ENCODE measurements at regions not wholly inside any gene's neighbourhood (a gene's known extent, or its start where the extent isn't known, plus 50 kb on each side); places are given as distances from the start of the nearest gene placed in this dataset.

GRCh38 chr10:75312440-75312839 is 76.7 kb upstream of the COMTD1 start:
- Histone ChIP-seq H3K36me3 (ENCODE audit: control insufficient read depth, insufficient read depth, low read length) (no peaks in the 10 kb centered on the region), H3K4me1 (ENCODE audit: control insufficient read depth, insufficient read depth, low read length) (no peaks in the 10 kb centered on the region), H3K27me3 (ENCODE audit: control insufficient read depth, insufficient read depth, low read length) (no peaks in the 10 kb centered on the region)

DNA sequence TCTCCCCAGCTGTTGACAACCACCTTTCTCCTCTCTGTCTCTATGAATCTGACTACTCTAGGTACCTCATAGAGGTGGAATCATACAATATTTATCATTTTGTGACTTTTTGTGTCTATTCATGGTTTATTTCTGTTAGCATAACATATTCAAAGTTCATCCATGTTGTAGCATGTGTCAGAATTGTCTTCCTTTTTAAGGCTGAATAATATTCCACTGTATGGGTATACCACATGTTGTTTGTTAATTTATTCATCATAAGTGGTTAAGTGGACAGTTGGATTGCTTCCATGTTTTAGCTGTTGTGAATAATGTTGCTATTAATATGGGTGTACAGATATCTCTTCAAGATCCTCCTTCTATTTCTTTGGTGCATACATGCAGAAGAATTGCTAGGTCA is 69.9 kb upstream of the COMTD1 start:
- Histone ChIP-seq H3K9ac (ENCODE audit: low read length) (no peak overlapping the region), H3K4me3 (ENCODE audit: low read length) (no peak overlapping the region)

More at GRCh38 chr10:75312440-75312839, 76.7 kb upstream of the COMTD1 start:
- Histone ChIP-seq H3K4me3 (ENCODE audit: low read length) (no peak overlapping the region), H3K9ac (ENCODE audit: low read length) (no peak overlapping the region), H3K27ac (ENCODE audit: low read depth, low read length) (no peak overlapping the region)

GRCh38 chr10:75304741-75305390 is 69.1 kb upstream of the COMTD1 start:
- Histone ChIP-seq H3K9ac (ENCODE audit: low read length) (no peak overlapping the region), H3K36me3 (ENCODE audit: control insufficient read depth, insufficient read depth, low read length) (no peaks in the 10 kb centered on the region), H3K27ac (ENCODE audit: low read depth, low read length) (no peak overlapping the region), H3K4me3 (ENCODE audit: low read length) (no peak overlapping the region), H3K27me3 (ENCODE audit: control insufficient read depth, insufficient read depth, low read length) (no peaks in the 10 kb centered on the region), H3K4me1 (ENCODE audit: control insufficient read depth, insufficient read depth, low read length) (no peaks in the 10 kb centered on the region)

More for the DNA sequence above, 69.9 kb upstream of the COMTD1 start:
- H3K27me3 ChIP-seq (ENCODE audit: control insufficient read depth, insufficient read depth, low read length) = no peaks in the 10 kb centered on the region
- H3K36me3 ChIP-seq (ENCODE audit: control insufficient read depth, insufficient read depth, low read length) = no peaks in the 10 kb centered on the region
- H3K4me1 ChIP-seq (ENCODE audit: control insufficient read depth, insufficient read depth, low read length) = no peaks in the 10 kb centered on the region
- no peak overlapping the region for H3K27ac ChIP-seq (ENCODE audit: low read depth, low read length)

GRCh38 chr10:75304313-75304712 is 68.6 kb upstream of the COMTD1 start:
- Histone ChIP-seq H3K9ac (ENCODE audit: low read length) (no peak overlapping the region), H3K4me1 (ENCODE audit: control insufficient read depth, insufficient read depth, low read length) (no peaks in the 10 kb centered on the region), H3K27ac (ENCODE audit: low read depth, low read length) (no peak overlapping the region), H3K4me3 (ENCODE audit: low read length) (no peak overlapping the region), H3K36me3 (ENCODE audit: control insufficient read depth, insufficient read depth, low read length) (no peaks in the 10 kb centered on the region), H3K27me3 (ENCODE audit: control insufficient read depth, insufficient read depth, low read length) (no peaks in the 10 kb centered on the region)

DNA sequence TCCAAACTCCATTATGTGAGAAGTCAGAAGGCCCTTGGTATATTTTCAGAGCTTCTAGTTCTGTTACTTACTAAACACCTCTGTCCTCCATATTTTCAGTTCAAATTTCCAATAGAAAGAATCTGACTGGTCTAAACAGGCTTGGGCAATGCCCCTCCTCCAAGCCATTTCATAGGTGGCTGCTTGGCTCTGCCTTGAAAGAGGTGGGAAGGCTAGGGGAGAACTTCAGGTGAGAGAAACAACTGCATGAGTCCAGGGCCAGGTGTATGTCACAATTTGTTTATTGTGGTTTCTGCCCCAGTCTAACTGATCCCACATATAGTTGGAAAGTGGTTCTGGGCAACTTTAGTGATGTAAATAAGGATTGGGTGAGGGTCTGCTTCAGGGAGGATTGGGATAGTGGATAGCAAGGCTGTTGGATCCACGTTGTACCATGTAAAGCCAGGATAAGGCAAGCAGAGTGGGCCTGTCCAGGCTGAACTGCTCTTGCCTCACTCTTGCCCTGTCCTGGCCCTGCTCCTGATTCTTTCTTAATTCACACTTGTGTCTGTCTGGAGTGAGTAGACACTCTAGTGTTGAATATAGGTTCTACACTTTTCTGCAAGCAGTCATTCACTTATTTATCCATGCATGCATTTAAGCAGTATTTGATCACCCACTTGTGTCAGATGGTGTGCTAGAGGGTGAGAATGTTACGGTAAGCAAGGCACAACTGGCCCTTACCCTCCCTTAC is 67.5 kb upstream of the COMTD1 start:
- Histone ChIP-seq H3K36me3 (ENCODE audit: control insufficient read depth, insufficient read depth, low read length) (no peaks in the 10 kb centered on the region), H3K27me3 (ENCODE audit: control insufficient read depth, insufficient read depth, low read length) (no peaks in the 10 kb centered on the region), H3K4me3 (ENCODE audit: low read length) (no peak overlapping the region), H3K9ac (ENCODE audit: low read length) (no peak overlapping the region), H3K27ac (ENCODE audit: low read depth, low read length) (no peak overlapping the region), H3K4me1 (ENCODE audit: control insufficient read depth, insufficient read depth, low read length) (no peaks in the 10 kb centered on the region)

- Histone ChIP-seq H3K36me3 (ENCODE audit: control insufficient read depth, insufficient read depth, low read length) (no peaks in the 10 kb centered on the region), H3K27me3 (ENCODE audit: control insufficient read depth, insufficient read depth, low read length) (no peaks in the 10 kb centered on the region), H3K4me3 (ENCODE audit: low read length) (no peak overlapping the region), H3K4me1 (ENCODE audit: control insufficient read depth, insufficient read depth, low read length) (no peaks in the 10 kb centered on the region), H3K9ac (ENCODE audit: low read length) (no peak overlapping the region), H3K27ac (ENCODE audit: low read depth, low read length) (no peak overlapping the region)
Observed at GRCh38 chr10:75302029-75302428, 66.3 kb upstream of the COMTD1 start.

DNA sequence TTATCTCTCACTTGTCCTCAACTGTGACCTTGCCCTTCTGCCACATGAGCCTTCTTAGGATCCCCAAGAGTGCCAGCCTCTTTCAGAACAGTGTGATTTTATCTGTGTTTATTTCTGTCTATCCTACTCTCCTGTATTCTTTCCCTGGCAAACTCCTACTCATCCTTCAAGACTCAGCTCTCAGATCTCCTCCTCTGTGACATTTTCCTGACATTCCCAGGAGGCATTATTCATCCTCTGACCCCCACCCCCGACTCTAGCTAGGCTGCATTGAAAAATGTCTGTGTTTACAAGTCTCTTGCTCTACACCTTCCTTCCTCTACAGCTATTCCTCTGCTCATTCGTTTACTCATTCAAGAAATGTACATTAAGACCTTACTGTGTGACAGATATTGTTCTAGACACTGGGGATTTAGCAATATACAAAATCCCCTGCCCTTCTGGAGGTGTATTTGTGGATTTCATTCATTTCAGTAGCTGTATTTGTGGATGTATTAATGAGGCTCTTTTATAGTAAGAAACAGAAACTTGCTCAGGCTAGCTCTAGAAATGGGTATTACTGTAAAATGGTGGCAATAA is 61.4 kb upstream of the COMTD1 start:
- peaks cover 15% of the 10 kb centered on the region for H3K4me1 ChIP-seq (ENCODE audit: control insufficient read depth, insufficient read depth, low read length)
- no peak overlapping the region for H3K4me3 ChIP-seq (ENCODE audit: low read length)
- no peaks in the 10 kb centered on the region for H3K27me3 ChIP-seq (ENCODE audit: control insufficient read depth, insufficient read depth, low read length)
- no peak overlapping the region for H3K27ac ChIP-seq (ENCODE audit: low read depth, low read length)
- H3K36me3 ChIP-seq (ENCODE audit: control insufficient read depth, insufficient read depth, low read length) = no peaks in the 10 kb centered on the region
- no peak overlapping the region for H3K9ac ChIP-seq (ENCODE audit: low read length)

GRCh38 chr10:75295868-75296441 is 60.2 kb upstream of the COMTD1 start:
- Histone ChIP-seq H3K27me3 (ENCODE audit: control insufficient read depth, insufficient read depth, low read length) (no peaks in the 10 kb centered on the region), H3K36me3 (ENCODE audit: control insufficient read depth, insufficient read depth, low read length) (no peaks in the 10 kb centered on the region), H3K4me3 (ENCODE audit: low read length) (peak overlapping the region; percentile 69), H3K4me1 (ENCODE audit: control insufficient read depth, insufficient read depth, low read length) (peaks cover 15% of the 10 kb centered on the region), H3K9ac (ENCODE audit: low read length) (no peak overlapping the region), H3K27ac (ENCODE audit: low read depth, low read length) (peak overlapping the region; percentile 86)

DNA sequence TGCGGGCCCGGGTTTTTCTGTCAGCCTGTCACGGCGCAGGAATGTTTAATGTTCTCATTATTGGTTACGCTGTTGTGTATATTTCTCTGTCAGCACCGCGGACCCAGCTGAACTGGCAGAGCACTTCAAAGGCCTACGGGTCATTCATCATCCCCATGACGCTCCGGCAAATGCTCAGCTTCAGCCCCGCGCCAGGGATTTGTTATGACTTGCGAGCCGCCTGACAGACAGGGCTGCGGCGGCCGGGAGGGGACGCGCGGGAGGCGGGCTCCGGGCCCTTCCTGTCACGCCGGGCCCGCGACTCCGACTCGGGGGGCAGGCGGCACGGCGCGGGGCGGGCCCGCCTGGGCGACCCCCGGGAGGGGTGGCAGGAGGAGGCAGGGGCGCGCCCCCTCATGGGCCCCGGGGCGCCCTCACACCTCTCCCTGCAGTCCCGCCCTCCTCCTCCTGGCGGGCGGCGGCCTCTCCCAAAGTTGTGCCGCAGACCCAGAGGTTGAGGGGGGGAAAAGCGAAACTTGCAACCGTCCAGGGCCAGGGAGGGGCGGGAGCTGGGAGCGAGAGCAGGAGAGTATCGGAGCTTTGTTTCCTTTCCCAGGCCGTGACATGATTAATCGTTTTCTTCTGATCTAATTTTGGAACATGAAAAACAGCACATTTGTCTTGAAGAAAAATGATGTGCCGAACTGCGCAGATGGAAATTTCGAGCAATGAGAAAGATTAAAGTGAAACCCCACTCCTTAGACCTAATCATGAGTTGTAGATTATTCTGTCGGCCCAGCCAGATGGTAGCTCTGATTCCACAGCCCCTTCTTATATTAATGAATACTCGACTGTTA is 59.3 kb upstream of the COMTD1 start:
- H3K4me1 ChIP-seq (ENCODE audit: control insufficient read depth, insufficient read depth, low read length) = peaks cover 15% of the 10 kb centered on the region
- H3K9ac ChIP-seq (ENCODE audit: low read length) = peak overlapping the region; percentile 16
- H3K4me3 ChIP-seq (ENCODE audit: low read length) = peak overlapping the region; percentile 69
- H3K27me3 ChIP-seq (ENCODE audit: control insufficient read depth, insufficient read depth, low read length) = no peaks in the 10 kb centered on the region
- H3K27ac ChIP-seq (ENCODE audit: low read depth, low read length) = peak overlapping the region; percentile 86
- no peaks in the 10 kb centered on the region for H3K36me3 ChIP-seq (ENCODE audit: control insufficient read depth, insufficient read depth, low read length)

DNA sequence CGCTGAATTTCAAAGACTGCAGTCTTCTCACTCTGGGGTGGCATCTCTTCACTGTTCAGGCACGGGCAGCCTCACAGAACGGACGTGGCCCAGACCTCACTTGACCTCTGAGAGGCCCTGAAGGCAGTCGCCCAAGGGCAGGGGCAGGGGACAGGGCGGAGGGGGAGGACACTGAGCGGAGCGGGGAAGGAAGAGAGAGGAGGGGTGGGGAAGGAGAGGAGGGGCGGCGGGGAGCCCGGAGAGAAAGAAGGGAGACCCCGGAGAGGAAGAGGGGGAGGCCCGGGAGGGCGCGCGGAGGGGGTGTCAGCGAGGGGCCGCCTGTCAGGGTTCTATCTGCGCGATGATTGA is 58.7 kb upstream of the COMTD1 start:
- Histone ChIP-seq H3K27ac (ENCODE audit: low read depth, low read length) (peak overlapping the region; percentile 86), H3K4me3 (ENCODE audit: low read length) (peak overlapping the region; percentile 69), H3K9ac (ENCODE audit: low read length) (no peak overlapping the region), H3K27me3 (ENCODE audit: control insufficient read depth, insufficient read depth, low read length) (no peaks in the 10 kb centered on the region), H3K4me1 (ENCODE audit: control insufficient read depth, insufficient read depth, low read length) (peaks cover 15% of the 10 kb centered on the region), H3K36me3 (ENCODE audit: control insufficient read depth, insufficient read depth, low read length) (no peaks in the 10 kb centered on the region)

DNA sequence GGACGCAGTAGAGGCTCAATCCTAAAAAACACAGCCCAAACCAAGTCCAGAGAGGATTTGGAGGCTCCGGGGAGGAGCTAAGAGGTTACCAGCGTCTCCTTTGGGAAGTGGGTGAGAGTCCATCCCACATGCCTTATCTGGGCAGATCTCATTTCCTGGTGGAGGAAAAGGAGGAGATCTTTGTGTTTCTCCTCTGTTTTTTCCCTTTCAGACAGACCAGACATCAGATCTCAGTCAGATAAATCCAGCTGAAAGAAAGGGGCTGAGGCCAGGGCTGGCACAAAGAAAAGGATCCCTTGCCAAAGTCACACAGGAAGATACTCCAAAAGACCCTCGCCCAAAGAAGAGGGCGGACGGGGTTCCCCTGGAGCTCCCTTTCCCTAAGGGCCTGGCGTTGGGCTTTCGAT is 58.3 kb upstream of the COMTD1 start:
- Histone ChIP-seq H3K4me1 (ENCODE audit: control insufficient read depth, insufficient read depth, low read length) (peaks cover 15% of the 10 kb centered on the region), H3K36me3 (ENCODE audit: control insufficient read depth, insufficient read depth, low read length) (no peaks in the 10 kb centered on the region), H3K4me3 (ENCODE audit: low read length) (peak overlapping the region; percentile 69), H3K27me3 (ENCODE audit: control insufficient read depth, insufficient read depth, low read length) (no peaks in the 10 kb centered on the region), H3K9ac (ENCODE audit: low read length) (no peak overlapping the region), H3K27ac (ENCODE audit: low read depth, low read length) (peak overlapping the region; percentile 86)

DNA sequence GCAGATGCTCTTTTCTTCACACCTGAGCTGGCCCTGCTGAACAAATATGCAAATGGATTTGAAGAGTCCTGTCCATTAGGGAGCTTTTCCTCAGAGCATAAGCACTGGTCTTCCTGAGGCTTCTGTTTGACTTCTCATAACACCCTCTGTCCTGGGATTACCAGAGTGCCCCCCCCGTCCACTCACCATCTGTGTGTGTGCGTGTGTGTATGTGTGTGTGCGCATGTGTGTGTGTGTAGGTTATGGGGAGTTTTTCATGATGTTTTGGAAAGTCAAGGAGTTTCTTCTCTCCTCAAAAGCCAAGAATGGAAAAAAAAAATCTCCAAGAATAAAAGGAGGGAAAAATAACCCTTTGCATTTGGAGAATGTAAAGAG is 57.7 kb upstream of the COMTD1 start:
- Histone ChIP-seq H3K4me1 (ENCODE audit: control insufficient read depth, insufficient read depth, low read length) (peaks cover 15% of the 10 kb centered on the region), H3K27me3 (ENCODE audit: control insufficient read depth, insufficient read depth, low read length) (no peaks in the 10 kb centered on the region), H3K9ac (ENCODE audit: low read length) (no peak overlapping the region), H3K4me3 (ENCODE audit: low read length) (no peak overlapping the region), H3K27ac (ENCODE audit: low read depth, low read length) (peak overlapping the region; percentile 86), H3K36me3 (ENCODE audit: control insufficient read depth, insufficient read depth, low read length) (no peaks in the 10 kb centered on the region)

All from rectal smooth muscle tissue (tissue), 1 donor.